H1 (cell line): ENCODE measurements at regions not wholly inside any gene's neighbourhood (a gene's known extent, or its start where the extent isn't known, plus 50 kb on each side); places are given as distances from the start of the nearest gene placed in this dataset.

Source experiments
- CTCF ChIA-PET: fragments of 300-600 bp; sonication (Branson Sonifier 250); formaldehyde crosslinking; loops from one replicate; lab custom pipeline; 2021; ENCODE audit not compliant: partially characterized antibody; lab: Charles Lee
- POLR2A ChIA-PET: fragments of 300-600 bp; sonication (Branson Sonifier 250); formaldehyde crosslinking; loops from one replicate; lab custom pipeline; 2021; ENCODE audit warnings: inconsistent platforms; ENCODE audit not compliant: partially characterized antibody; lab: Charles Lee
- DNase-seq, 2 experiments: peaks; one replicate each; pipeline versions ENCODE4 v3.0.0 to v3.0.0-alpha.2; 2010 to 2022; ENCODE audit warnings: low spot score in 2 of 2, low read depth in 1 of 2, mixed read lengths in 1 of 2
- FAIRE-seq: peaks from 2 replicates; lab custom pipeline; 2011; peaks lifted over from hg19 to GRCh38; lab: Jason Lieb, UNC
- H2AFZ ChIP-seq: 2 replicates; pipeline ENCODE4 v1.8.1; 2012; ENCODE audit warnings: low read length, inconsistent platforms
- H2AK5ac ChIP-seq: 2 replicates; pipeline ENCODE4 v1.6.1; 2013; ENCODE audit warnings: low read depth, low read length
- H2BK120ac ChIP-seq: replicated peaks from 2 replicates; pipeline ENCODE3; 2013; ENCODE audit warnings: low read depth, low read length, inconsistent platforms
- H2BK12ac ChIP-seq: 2 replicates; pipeline ENCODE4 v1.6.1; 2013; ENCODE audit warnings: low read depth, low read length
- H2BK15ac ChIP-seq: 2 replicates; pipeline ENCODE4 v1.6.1; 2013; ENCODE audit warnings: low read length
- H2BK20ac ChIP-seq: 2 replicates; pipeline ENCODE4 v1.6.1; 2013; ENCODE audit warnings: low read length
- H2BK5ac ChIP-seq: 2 replicates; pipeline ENCODE4 v1.6.1; 2013; ENCODE audit warnings: low read depth, low read length
- H3K14ac ChIP-seq: 2 replicates; pipeline ENCODE4 v1.6.1; 2013; ENCODE audit warnings: inconsistent platforms; ENCODE audit not compliant: insufficient read length
- H3K18ac ChIP-seq: 2 replicates; pipeline ENCODE4 v1.6.1; 2013; ENCODE audit warnings: low read length; ENCODE audit errors: extremely low read depth
- H3K23ac ChIP-seq: 2 replicates; pipeline ENCODE4 v1.6.1; 2013; ENCODE audit warnings: inconsistent platforms; ENCODE audit not compliant: insufficient read length
- H3K23me2 ChIP-seq: 2 replicates; pipeline ENCODE4 v1.6.1; 2013; ENCODE audit warnings: low read depth, low read length
- H3K27ac ChIP-seq: 2 replicates; pipeline ENCODE4 v1.6.1; 2011; ENCODE audit warnings: low read depth, low read length, inconsistent platforms
- H3K27me3 ChIP-seq, 4 experiments: replicated peaks in 1 of 4; 1 replicate in 1 of 4; 2 replicates in 3 of 4; pipeline versions ENCODE4 v1.6.1 to v1.8.1; 2011 to 2013; ENCODE audit warnings: low read length in 3 of 4, mild to moderate bottlenecking in 3 of 4, inconsistent platforms in 2 of 4, mixed read lengths in 2 of 4, moderate library complexity in 1 of 4; ENCODE audit not compliant: control insufficient read depth in 3 of 4, insufficient read depth in 3 of 4; ENCODE audit errors: extremely low read depth in 1 of 4
- H3K36me3 ChIP-seq, 4 experiments: 2 replicates each; pipeline versions ENCODE4 v1.6.1 to v1.8.1; 2011 to 2013; ENCODE audit warnings: mild to moderate bottlenecking in 4 of 4, low read length in 3 of 4, moderate library complexity in 2 of 4, control low read depth in 1 of 4, inconsistent platforms in 1 of 4; ENCODE audit not compliant: insufficient read depth in 4 of 4, control insufficient read depth in 2 of 4
- H3K4ac ChIP-seq: replicated peaks from 2 replicates; pipeline ENCODE3; 2013; ENCODE audit warnings: low read length, low read depth, mixed read lengths, inconsistent platforms; ENCODE audit not compliant: insufficient read length
- H3K4me1 ChIP-seq, 4 experiments: replicated peaks in 1 of 4; 1 replicate in 1 of 4; 2 replicates in 3 of 4; pipeline versions ENCODE4 v1.6.1 to v1.8.1; 2011 to 2013; ENCODE audit warnings: low read length in 3 of 4, inconsistent platforms in 2 of 4, mixed read lengths in 1 of 4; ENCODE audit not compliant: insufficient read depth in 4 of 4, control insufficient read depth in 3 of 4
- H3K4me2 ChIP-seq, 2 experiments: 2 replicates each; pipeline versions ENCODE4 v1.6.1 to v1.8.1; 2011 to 2013; ENCODE audit warnings: low read depth in 2 of 2, low read length in 2 of 2, control low read depth in 1 of 2, inconsistent platforms in 1 of 2, mild to moderate bottlenecking in 1 of 2; ENCODE audit not compliant: insufficient read depth in 1 of 2
- H3K4me3 ChIP-seq, 4 experiments: fragments of 200-600, 300-600 bp in 1 of 4; sonication (generic), shearing (Covaris generic), sonication (Bioruptor Twin) in 1 of 4; 2 replicates each; pipeline versions ENCODE4 v1.5.1 to v1.8.1; 2011 to 2016; ENCODE audit warnings: low read length in 4 of 4, low read depth in 3 of 4, control low read depth in 2 of 4, inconsistent platforms in 2 of 4, mild to moderate bottlenecking in 2 of 4, mixed read lengths in 1 of 4, moderate library complexity in 1 of 4; ENCODE audit not compliant: insufficient read depth in 2 of 4; ENCODE audit errors: extremely low read depth in 1 of 4
- H3K56ac ChIP-seq: replicated peaks from 2 replicates; pipeline ENCODE3; 2013; ENCODE audit warnings: low read depth, mild to moderate bottlenecking, mixed read lengths, low read length, inconsistent platforms; ENCODE audit not compliant: insufficient read length
- H3K79me1 ChIP-seq: 2 replicates; pipeline ENCODE4 v1.6.1; 2013; ENCODE audit warnings: low read depth, low read length, control low read depth
- H3K79me2 ChIP-seq, 2 experiments: 2 replicates each; pipeline versions ENCODE4 v1.6.1 to v1.8.1; 2012 to 2013; ENCODE audit warnings: low read length in 2 of 2, mild to moderate bottlenecking in 2 of 2, inconsistent platforms in 1 of 2; ENCODE audit not compliant: insufficient read depth in 2 of 2, control insufficient read depth in 1 of 2
- H3K9ac ChIP-seq, 4 experiments: replicated peaks in 1 of 4; 1 replicate in 1 of 4; 2 replicates in 3 of 4; pipeline versions ENCODE4 v1.6.1 to v1.8.1; 2011 to 2013; ENCODE audit warnings: low read depth in 3 of 4, low read length in 3 of 4, control low read depth in 2 of 4, mild to moderate bottlenecking in 2 of 4, moderate library complexity in 2 of 4, inconsistent platforms in 1 of 4; ENCODE audit errors: extremely low read depth in 1 of 4
- H3K9me3 ChIP-seq, 2 experiments: 2 replicates each; pipeline versions ENCODE4 v1.6.1 to v1.8.1; 2012 to 2013; ENCODE audit warnings: mild to moderate bottlenecking in 2 of 2, moderate library complexity in 2 of 2, control low read depth in 1 of 2, inconsistent platforms in 1 of 2, low read depth in 1 of 2, low read length in 1 of 2, mixed read lengths in 1 of 2; ENCODE audit not compliant: insufficient read depth in 2 of 2
- H4K20me1 ChIP-seq, 2 experiments: replicated peaks in 1 of 2; 2 replicates each; pipeline versions ENCODE3 to v1.8.1; 2011 to 2013; ENCODE audit warnings: inconsistent platforms in 2 of 2, low read length in 2 of 2, mild to moderate bottlenecking in 1 of 2; ENCODE audit not compliant: insufficient read depth in 2 of 2, control insufficient read depth in 1 of 2
- H4K5ac ChIP-seq: 2 replicates; pipeline ENCODE4 v1.6.1; 2013; ENCODE audit warnings: low read length, low read depth, mixed read lengths, inconsistent platforms; ENCODE audit not compliant: insufficient read length
- H4K8ac ChIP-seq: 2 replicates; pipeline ENCODE4 v1.8.0; 2013; ENCODE audit warnings: mild to moderate bottlenecking, moderate library complexity, low read length, inconsistent platforms; ENCODE audit not compliant: insufficient read depth; ENCODE audit errors: extremely low read depth
- H4K91ac ChIP-seq: replicated peaks from 2 replicates; pipeline ENCODE3; 2013; ENCODE audit warnings: low read length, mixed read lengths, inconsistent platforms; ENCODE audit not compliant: insufficient read length
- JUND ChIP-seq: IDR thresholded peaks from 2 replicates; pipeline ENCODE4 v1.6.1; 2011; ENCODE audit warnings: mild to moderate bottlenecking, improper control_type of control experiment, low read length
- POLR2AphosphoS5 ChIP-seq: IDR thresholded peaks from 2 replicates; pipeline ENCODE4 v1.6.1; 2011; ENCODE audit warnings: low read depth, low read length
- SP2 ChIP-seq: IDR thresholded peaks from 2 replicates; pipeline ENCODE4 v1.6.1; 2012; ENCODE audit warnings: mild to moderate bottlenecking, low read length, inconsistent platforms
- WGBS, 2 experiments: shearing (Covaris generic) in 1 of 2; methylation state at CpG; one replicate each; pipeline versions ENCODE4 v1.1.6 to v1.1.7; 2013 to 2015; ENCODE audit warnings: low lambda C conversion rate in 2 of 2, mixed read lengths in 2 of 2, inconsistent platforms in 1 of 2, low coverage in 1 of 2, missing lambda C conversion rate in 1 of 2; ENCODE audit not compliant: insufficient replicate concordance in 2 of 2, insufficient coverage in 1 of 2, insufficient read length in 1 of 2; ENCODE audit errors: extremely low coverage in 1 of 2, missing lambda C conversion rate in 1 of 2; 5-methylcytosine and 5-hydroxymethylcytosine counted together

DNA sequence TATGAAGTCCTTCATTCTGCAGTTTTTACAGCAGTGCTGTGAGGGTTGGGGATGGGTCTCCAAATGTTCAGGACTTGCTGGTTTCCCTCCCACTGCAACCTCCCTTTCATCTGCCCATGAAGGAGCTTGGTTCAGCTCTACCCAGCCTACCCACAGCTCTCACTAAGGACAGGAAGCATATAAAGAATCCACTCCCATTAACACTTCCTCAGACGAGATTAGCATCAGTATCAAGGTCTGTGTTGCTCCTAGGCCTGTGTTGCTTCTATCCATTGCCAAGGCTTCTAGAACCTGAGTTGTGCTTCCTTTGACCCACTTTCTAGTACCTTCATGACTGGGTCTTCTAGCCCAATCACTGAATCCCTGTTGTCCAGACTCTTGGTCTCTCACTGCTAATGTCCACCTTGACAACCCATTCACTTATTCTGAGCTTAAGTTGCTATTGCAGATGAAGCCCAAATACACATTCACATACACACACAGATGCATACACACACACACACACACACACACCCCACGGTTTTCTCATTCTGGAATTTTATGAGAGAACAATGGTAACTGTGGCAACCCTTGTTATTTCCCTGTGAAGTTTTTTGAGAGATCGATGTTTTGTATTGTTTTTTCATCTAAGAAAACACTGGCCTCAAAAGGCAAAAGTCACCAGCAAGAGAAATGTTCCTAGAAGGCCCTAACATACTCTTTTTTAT lies 248.1 kb downstream of the MTERF1 start:
- H3K56ac ChIP-seq = no peak overlapping the region
- no peaks in the 10 kb centered on the region for H3K79me2 ChIP-seq
- FAIRE-seq = no peak
- no peak overlapping the region for H4K91ac ChIP-seq
- H2BK12ac ChIP-seq = no peak overlapping the region
- no peak overlapping the region for H3K4me2 ChIP-seq
- H2BK15ac ChIP-seq = no peak overlapping the region
- H3K27me3 ChIP-seq = no peaks in the 10 kb centered on the region; a peak in 1 of 7 replicates
- peaks cover 0 to 3% of the 10 kb centered on the region in 2 experiments for H4K20me1 ChIP-seq
- ChIA-PET POLR2A (no interaction called here), CTCF (interaction anchor here (0.7 to 1.1 kb wide), 2 partner anchors 33 to 548 kb away, joined by 3 read pairs; no protein-coding TSS in a partner anchor)
- no peak overlapping the region for H2AFZ ChIP-seq
- no peaks in the 10 kb centered on the region for H3K23me2 ChIP-seq
- H3K79me1 ChIP-seq = no peaks in the 10 kb centered on the region
- no peak overlapping the region for H2BK5ac ChIP-seq
- no peak overlapping the region for H2BK120ac ChIP-seq
- WGBS, 2 experiments = 74% methylated on average over 3 of the region's 3 CpGs; no CpG with 5 or more reads in 1 of the 2 experiments
- no peak overlapping the region for H3K4ac ChIP-seq
- no peak overlapping the region for H2AK5ac ChIP-seq
- H4K8ac ChIP-seq = no peak overlapping the region
- H3K4me3 ChIP-seq = no peak overlapping the region
- H3K27ac ChIP-seq = no peak overlapping the region
- H3K9ac ChIP-seq = no peak overlapping the region
- H3K18ac ChIP-seq = no peak overlapping the region
- TF ChIP-seq POLR2AphosphoS5 (no peak), SP2 (no peak), JUND (no peak)
- H2BK20ac ChIP-seq = no peak overlapping the region
- no peak for DNase-seq
- H3K23ac ChIP-seq = no peak overlapping the region
- no peaks in the 10 kb centered on the region for H3K9me3 ChIP-seq
- H3K14ac ChIP-seq = no peak overlapping the region
- no peaks in the 10 kb centered on the region for H3K4me1 ChIP-seq
- no peak overlapping the region for H4K5ac ChIP-seq
- H3K36me3 ChIP-seq = no peaks in the 10 kb centered on the region
